SH-SY5Y (cell line): ENCODE measurements at regions not wholly inside any gene's neighbourhood (a gene's known extent, or its start where the extent isn't known, plus 50 kb on each side); places are given as distances from the start of the nearest gene placed in this dataset.

Experiments used
- GATA2 ChIP-seq: IDR thresholded peaks from 2 replicates; pipeline ENCODE4 v1.6.1; 2011; ENCODE audit warnings: mild to moderate bottlenecking, low read depth, low read length
- GATA3 ChIP-seq: IDR thresholded peaks from 2 replicates; pipeline ENCODE4 v1.6.1; 2011; ENCODE audit warnings: low read depth, mild to moderate bottlenecking, low read length, moderate library complexity

DNA sequence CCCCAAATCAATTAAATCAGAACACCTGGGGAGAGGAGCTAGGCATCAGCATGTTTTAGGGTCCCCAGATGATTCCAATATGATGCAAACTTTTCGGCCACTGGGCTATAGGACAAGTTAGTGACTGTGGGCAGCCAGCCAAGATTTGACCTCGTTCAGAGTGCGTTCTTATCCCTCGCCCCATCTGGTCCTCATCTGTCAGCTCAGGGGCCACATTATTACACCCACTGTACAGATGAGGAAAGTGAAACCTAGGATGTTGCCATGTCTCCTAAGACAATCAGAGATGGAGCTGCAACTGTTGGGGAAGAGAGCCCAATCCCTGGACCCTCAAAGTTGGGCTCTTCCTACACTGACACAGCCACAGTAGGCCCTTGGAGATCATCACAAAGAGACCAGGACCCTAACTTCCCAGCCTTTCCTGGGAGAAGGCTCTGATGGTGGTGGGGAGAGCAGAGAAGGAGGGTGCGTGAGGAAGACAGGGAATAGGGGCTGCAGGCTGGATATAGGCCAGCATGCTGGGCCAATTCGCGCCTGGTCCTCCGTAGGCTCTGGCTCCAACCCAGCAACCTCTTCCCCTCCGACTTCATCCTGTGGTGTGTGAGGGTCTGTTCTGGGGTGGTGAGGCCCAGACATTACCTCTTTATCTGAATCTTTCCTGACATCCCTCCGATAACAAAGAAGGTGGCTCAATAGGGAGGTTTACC, 109.4 kb upstream of the ZMIZ1 start:
- TF ChIP-seq GATA3 (no peak), GATA2 (0 out of 2 replicates have a peak, but pooled peaks have one; percentile 19)
